Stomach (tissue), 8 donors: ENCODE measurements at regions not wholly inside any gene's neighbourhood (a gene's known extent, or its start where the extent isn't known, plus 50 kb on each side); places are given as distances from the start of the nearest gene placed in this dataset.

Experiments
- DNase-seq, 2 donors: peaks; one replicate each; pipeline versions ENCODE4 v3.0.0 to v3.0.0-alpha.2; 2013 to 2019
- H3K27ac ChIP-seq, 5 donors: fragments of 200-600 bp in 4 of 5; sonication (generic) in 4 of 5; one replicate each; pipeline ENCODE4 v1.5.1; 2013 to 2019; ENCODE audit warnings: mild to moderate bottlenecking in 1 of 5, moderate library complexity in 1 of 5
- H3K27me3 ChIP-seq, 3 donors: fragments of 200-600 bp; sonication (generic); one replicate each; pipeline ENCODE4 v1.5.1; 2017 to 2019; ENCODE audit warnings: mixed run types in 1 of 3
- H3K36me3 ChIP-seq, 4 donors: fragments of 200-600 bp; sonication (generic); 1 replicate in 3 of 4; 2 replicates in 1 of 4; pipeline ENCODE4 v1.5.1; 2016 to 2019
- H3K4me1 ChIP-seq, 4 donors: fragments of 200-600 bp; sonication (generic); one replicate each; pipeline ENCODE4 v1.5.1; 2016 to 2019
- H3K4me3 ChIP-seq, 4 donors: fragments of 200-600 bp; sonication (generic) in 3 of 4; one replicate each; pipeline ENCODE4 v1.5.1; 2016 to 2019; ENCODE audit warnings: mild to moderate bottlenecking in 1 of 4
- H3K9me3 ChIP-seq, 4 donors: fragments of 200-600 bp; sonication (generic); one replicate each; pipeline ENCODE4 v1.5.1; 2016 to 2019
- CTCF ChIP-seq, 7 experiments: fragments of 450-650 bp in 4 of 7; fragments of 200-600 bp in 3 of 7; sonication (generic) in 3 of 7; IDR thresholded peaks; one replicate each; pipeline ENCODE4 v1.5.1; 2016 to 2019; ENCODE audit warnings: antibody characterized with exemption in 7 of 7, control low read depth in 2 of 7, mild to moderate bottlenecking in 1 of 7
- EP300 ChIP-seq: sonication (generic); formaldehyde crosslinking; IDR thresholded peaks from one replicate; pipeline ENCODE4 v1.6.1; 2017; ENCODE audit warnings: antibody characterized with exemption
- POLR2A ChIP-seq, 4 donors: fragments of 450-650 bp; IDR thresholded peaks; one replicate each; pipeline ENCODE4 v1.6.1; 2016; ENCODE audit warnings: antibody characterized with exemption in 4 of 4, control low read depth in 2 of 4, mild to moderate bottlenecking in 1 of 4, moderate library complexity in 1 of 4
- POLR2AphosphoS5 ChIP-seq, 3 donors: sonication (generic); formaldehyde crosslinking; IDR thresholded peaks; one replicate each; pipeline ENCODE4 v1.6.1; 2016; ENCODE audit warnings: antibody characterized with exemption in 3 of 3
- WGBS, 5 donors: extraction: QIAGEN DNeasy Blood & Tissue Kit in 3 of 5; methylation state at CpG; one replicate each; pipeline versions ENCODE4 v1.1.5 to v1.1.7; 2013 to 2018; 5-methylcytosine and 5-hydroxymethylcytosine counted together
- intact Hi-C: fragments of 100-400 bp; cut with DNase I; formaldehyde crosslinking; loops from one replicate; pipeline ENCODE4 v1.15.1; 2023; ENCODE audit warnings: low total_unique reads
- donor health status: healthy with polysubstance abuse.
- donor health status: Bipolar disorder and iron deficiency.
- donor health status: healthy.

GRCh38 chr4:186852073-186852420 lies 128.4 kb upstream of the FAT1 start:
- intact Hi-C loops = no loop called here
- peak in 1 of 2 donors; percentile 15 for DNase-seq
- Histone ChIP-seq H3K36me3 (no peaks in the 10 kb centered on the region), H3K4me3 (no peak overlapping the region), H3K4me1 (no peaks in the 10 kb centered on the region), H3K27ac (no peak overlapping the region), H3K27me3 (no peaks in the 10 kb centered on the region), H3K9me3 (peaks cover 0 to 6% (median 1%) of the 10 kb centered on the region in 4 donors)
- TF ChIP-seq POLR2AphosphoS5 (IDR thresholded peaks at IDR 0.05) = no peak
- TF ChIP-seq POLR2A (IDR thresholded peaks at IDR 0.05) = no peak
- WGBS, 5 donors = 53 to 69% (median 62%) methylated on average over 2 of the region's 2 CpGs

GRCh38 chr4:186852964-186853391 lies 129.3 kb upstream of the FAT1 start:
- 59 to 71% (median 67%) methylated on average over 1 of the region's 1 CpG for WGBS, 5 donors
- H3K27me3 ChIP-seq = no peaks in the 10 kb centered on the region
- intact Hi-C loops = no loop called here
- peaks cover 0 to 6% (median 1%) of the 10 kb centered on the region in 4 donors for H3K9me3 ChIP-seq
- no peak overlapping the region for H3K4me3 ChIP-seq
- no peak overlapping the region for H3K27ac ChIP-seq
- TF ChIP-seq POLR2AphosphoS5 (IDR thresholded peaks at IDR 0.05) (no peak), EP300 (no peak), CTCF (IDR thresholded peaks at IDR 0.05) (no peak), POLR2A (IDR thresholded peaks at IDR 0.05) (no peak)
- H3K4me1 ChIP-seq = no peaks in the 10 kb centered on the region
- no peaks in the 10 kb centered on the region for H3K36me3 ChIP-seq
- DNase-seq = no peak

GRCh38 chr4:186854256-186854655 lies 130.6 kb upstream of the FAT1 start:
- no peak overlapping the region for H3K27ac ChIP-seq
- TF ChIP-seq POLR2AphosphoS5 (IDR thresholded peaks at IDR 0.05) (no peak), CTCF (IDR thresholded peaks at IDR 0.05) (no peak), EP300 (no peak)
- H3K27me3 ChIP-seq = no peaks in the 10 kb centered on the region
- no peaks in the 10 kb centered on the region for H3K36me3 ChIP-seq
- H3K4me1 ChIP-seq = no peaks in the 10 kb centered on the region
- WGBS, 5 donors = 59 to 79% (median 72%) methylated on average over 3 of the region's 3 CpGs
- no peak overlapping the region for H3K4me3 ChIP-seq
- DNase-seq = no peak
- intact Hi-C loops = no loop called here
- H3K9me3 ChIP-seq = peaks cover 0 to 6% (median 1%) of the 10 kb centered on the region in 4 donors

GRCh38 chr4:186855111-186855510 lies 131.5 kb upstream of the FAT1 start:
- no peak overlapping the region for H3K27ac ChIP-seq
- H3K27me3 ChIP-seq = no peaks in the 10 kb centered on the region
- TF ChIP-seq EP300 = no peak
- no peak for TF ChIP-seq POLR2A (IDR thresholded peaks at IDR 0.05)
- TF ChIP-seq CTCF (IDR thresholded peaks at IDR 0.05) = no peak
- no peak for TF ChIP-seq POLR2AphosphoS5 (IDR thresholded peaks at IDR 0.05)
- no peak for DNase-seq
- H3K4me3 ChIP-seq = no peak overlapping the region
- no peaks in the 10 kb centered on the region for H3K36me3 ChIP-seq
- intact Hi-C loops = no loop called here
- H3K9me3 ChIP-seq = peaks cover 0 to 6% (median 1%) of the 10 kb centered on the region in 4 donors
- 89 to 98% (median 95%) methylated on average over 1 of the region's 1 CpG for WGBS, 5 donors
- no peaks in the 10 kb centered on the region for H3K4me1 ChIP-seq

GRCh38 chr4:186857793-186858192 lies 134.1 kb upstream of the FAT1 start:
- H3K27me3 ChIP-seq = no peaks in the 10 kb centered on the region
- DNase-seq = no peak
- no peak overlapping the region for H3K27ac ChIP-seq
- H3K4me1 ChIP-seq = no peaks in the 10 kb centered on the region
- intact Hi-C loops = no loop called here
- H3K9me3 ChIP-seq = no peaks in the 10 kb centered on the region
- TF ChIP-seq CTCF (IDR thresholded peaks at IDR 0.05) (no peak), POLR2AphosphoS5 (IDR thresholded peaks at IDR 0.05) (no peak), POLR2A (IDR thresholded peaks at IDR 0.05) (no peak), EP300 (no peak)
- no peaks in the 10 kb centered on the region for H3K36me3 ChIP-seq
- H3K4me3 ChIP-seq = no peak overlapping the region
